OCI-LY3 (cell line): ENCODE measurements at regions not wholly inside any gene's neighbourhood (a gene's known extent, or its start where the extent isn't known, plus 50 kb on each side); places are given as distances from the start of the nearest gene placed in this dataset.

ENCODE experiments used
- EZH2phosphoT487 ChIP-seq: fragments of 200-600 bp; shearing (Covaris generic); IDR thresholded peaks from 2 replicates; pipeline ENCODE4 v1.6.1; 2018; ENCODE audit warnings: antibody characterized with exemption, mixed run types, low read depth
- TF ChIP-seq, protein P1 (sequence below): fragments of 200-600, 300-600 bp; sonication (generic); IDR thresholded peaks from 2 replicates; pipeline ENCODE4 v1.5.1; 2014; ENCODE audit warnings: antibody characterized with exemption, low read length, low read depth

DNA sequence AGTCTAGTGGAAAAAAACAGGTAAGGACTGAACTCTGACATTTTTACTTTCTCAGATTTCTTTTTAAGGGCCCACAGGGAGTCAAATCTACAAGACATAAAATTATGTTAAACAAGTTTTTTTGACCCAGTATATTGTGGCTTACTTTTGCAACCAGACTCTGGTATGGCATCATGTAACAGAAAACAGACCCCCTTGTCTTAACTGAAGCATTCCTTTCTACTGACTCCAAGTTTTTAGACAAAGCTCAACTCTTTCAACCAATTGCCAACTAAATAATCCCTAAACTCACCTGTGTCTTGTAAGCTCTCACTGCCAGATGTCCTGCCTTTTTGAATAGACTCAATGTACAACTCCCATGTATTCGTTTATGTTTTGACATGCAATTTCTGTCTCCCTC is 64.3 kb downstream of the FASLG start:
- TF ChIP-seq, protein P1, sequence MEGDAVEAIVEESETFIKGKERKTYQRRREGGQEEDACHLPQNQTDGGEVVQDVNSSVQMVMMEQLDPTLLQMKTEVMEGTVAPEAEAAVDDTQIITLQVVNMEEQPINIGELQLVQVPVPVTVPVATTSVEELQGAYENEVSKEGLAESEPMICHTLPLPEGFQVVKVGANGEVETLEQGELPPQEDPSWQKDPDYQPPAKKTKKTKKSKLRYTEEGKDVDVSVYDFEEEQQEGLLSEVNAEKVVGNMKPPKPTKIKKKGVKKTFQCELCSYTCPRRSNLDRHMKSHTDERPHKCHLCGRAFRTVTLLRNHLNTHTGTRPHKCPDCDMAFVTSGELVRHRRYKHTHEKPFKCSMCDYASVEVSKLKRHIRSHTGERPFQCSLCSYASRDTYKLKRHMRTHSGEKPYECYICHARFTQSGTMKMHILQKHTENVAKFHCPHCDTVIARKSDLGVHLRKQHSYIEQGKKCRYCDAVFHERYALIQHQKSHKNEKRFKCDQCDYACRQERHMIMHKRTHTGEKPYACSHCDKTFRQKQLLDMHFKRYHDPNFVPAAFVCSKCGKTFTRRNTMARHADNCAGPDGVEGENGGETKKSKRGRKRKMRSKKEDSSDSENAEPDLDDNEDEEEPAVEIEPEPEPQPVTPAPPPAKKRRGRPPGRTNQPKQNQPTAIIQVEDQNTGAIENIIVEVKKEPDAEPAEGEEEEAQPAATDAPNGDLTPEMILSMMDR = no peak
- TF ChIP-seq EZH2phosphoT487 = no peak
